ENCODE measurements at regions not wholly inside any gene's neighbourhood (a gene's known extent, or its start where the extent isn't known, plus 50 kb on each side); places are given as distances from the start of the nearest gene placed in this dataset.

DNA sequence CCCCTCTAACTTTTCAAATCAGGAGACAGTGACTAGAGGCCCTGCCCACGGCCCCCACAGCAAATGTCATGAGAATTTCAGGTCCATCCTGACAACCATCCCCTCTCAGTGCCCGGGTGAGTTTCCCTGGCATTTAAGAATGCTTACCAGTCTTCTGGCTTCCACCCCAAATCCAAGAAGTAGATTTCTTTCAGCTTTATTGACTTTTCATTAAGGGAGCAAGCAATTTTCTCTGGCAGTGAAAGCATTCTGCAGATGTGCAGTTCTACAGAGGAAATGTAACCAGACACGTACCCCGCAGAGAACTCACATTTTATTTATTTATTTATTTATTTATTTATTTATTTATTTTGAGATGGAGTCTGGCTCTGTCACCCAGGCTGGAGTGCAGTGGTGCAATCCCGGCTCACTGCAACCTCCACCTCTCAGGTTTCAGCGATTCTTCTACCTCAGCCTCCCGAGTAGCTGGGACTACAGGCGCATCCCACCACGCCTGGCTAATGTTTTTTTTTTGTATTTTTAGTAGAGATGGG, 120.9 kb upstream of the KCTD7 start:
- H3K4me2 ChIP-seq (ENCODE audit: control insufficient read depth, insufficient read depth): no peak overlapping the region
- FAIRE-seq: no peak
- BruUV-seq (replicated peaks): no TSS peak
- H3K9ac ChIP-seq (ENCODE audit: control insufficient read depth, insufficient read depth, low read length): no peak overlapping the region
- no peak for DNase-seq (ENCODE audit: low read depth, low spot score)
- CTCF ChIA-PET: no interaction called here
- in situ Hi-C loops (cut with MboI) (no loop called here), intact Hi-C loops (cut with micrococcal nuclease; ENCODE audit: unreplicated experiment) (no loop called here)
- 68% methylated on average over 9 of the region's 9 CpGs for WGBS (ENCODE audit: insufficient coverage, insufficient replicate concordance, low lambda C conversion rate, missing lambda C conversion rate)
- no peaks in the 10 kb centered on the region; the same call in 2 of the 3 replicates for H3K9me3 ChIP-seq (replicated peaks; ENCODE audit: control insufficient read depth, insufficient read depth, low read length)
- ATAC-seq: no peak
- no peaks in the 10 kb centered on the region; a peak in 2 of 4 replicates for H3K27me3 ChIP-seq (replicated peaks in 1 of 2; ENCODE audit: control insufficient read depth in 2 of 2, insufficient read depth in 2 of 2, low read length in 1 of 2)
- H3K27ac ChIP-seq (ENCODE audit: control insufficient read depth, insufficient read depth): no peak overlapping the region
- no peaks in the 10 kb centered on the region for H4K20me1 ChIP-seq (ENCODE audit: control insufficient read depth, insufficient read depth)
- H2AFZ ChIP-seq (ENCODE audit: control insufficient read depth, low read depth, low read length): no peak overlapping the region
- POLR2A ChIA-PET: no interaction called here
- no peaks in the 10 kb centered on the region for H3K4me1 ChIP-seq (ENCODE audit: control insufficient read depth, insufficient read depth, low read length)
- SMC1A ChIA-PET (ENCODE audit: uncharacterized antibody, unreplicated experiment): no interaction called here
- no peaks in the 10 kb centered on the region for H3K36me3 ChIP-seq (ENCODE audit: control insufficient read depth in 2 of 2, insufficient read depth in 2 of 2, low read length in 1 of 2)
- no peak overlapping the region for H3K4me3 ChIP-seq
- RAD21 ChIA-PET (ENCODE audit: unreplicated experiment): no interaction called here
- no peaks in the 10 kb centered on the region for H3K79me2 ChIP-seq (ENCODE audit: control insufficient read depth, insufficient read depth, low read length)
- TF ChIP-seq RAD51 (IDR thresholded peaks at IDR 0.05) (no peak), MXI1 (IDR thresholded peaks at IDR 0.05; ENCODE audit: low read depth, low read length) (no peak), NFXL1 (IDR thresholded peaks at IDR 0.05; ENCODE audit: borderline replicate concordance) (no peak), LARP7 (IDR thresholded peaks at IDR 0.05) (no peak), NFIC (IDR thresholded peaks at IDR 0.05; ENCODE audit: low read depth, low read length) (no peak), BRCA1 (IDR thresholded peaks at IDR 0.05; ENCODE audit: low read depth, low read length) (no peak), SIX5 (IDR thresholded peaks at IDR 0.05; ENCODE audit: low read depth, low read length, severe bottlenecking) (no peak), RBBP5 (conservative IDR thresholded peaks at IDR 0.05) (no peak), RFX5 (IDR thresholded peaks at IDR 0.05; ENCODE audit: low read depth, low read length) (no peak), YY1 (IDR thresholded peaks at IDR 0.05; ENCODE audit: low read depth, low read length) (no peak), POLR2AphosphoS5 (IDR thresholded peaks at IDR 0.05; ENCODE audit: low read length) (no peak), NFYB (IDR thresholded peaks at IDR 0.05; ENCODE audit: insufficient read depth, low read depth, low read length) (no peak), PML (IDR thresholded peaks at IDR 0.05; ENCODE audit: low read length) (no peak)
- TF ChIP-seq, protein P1, sequence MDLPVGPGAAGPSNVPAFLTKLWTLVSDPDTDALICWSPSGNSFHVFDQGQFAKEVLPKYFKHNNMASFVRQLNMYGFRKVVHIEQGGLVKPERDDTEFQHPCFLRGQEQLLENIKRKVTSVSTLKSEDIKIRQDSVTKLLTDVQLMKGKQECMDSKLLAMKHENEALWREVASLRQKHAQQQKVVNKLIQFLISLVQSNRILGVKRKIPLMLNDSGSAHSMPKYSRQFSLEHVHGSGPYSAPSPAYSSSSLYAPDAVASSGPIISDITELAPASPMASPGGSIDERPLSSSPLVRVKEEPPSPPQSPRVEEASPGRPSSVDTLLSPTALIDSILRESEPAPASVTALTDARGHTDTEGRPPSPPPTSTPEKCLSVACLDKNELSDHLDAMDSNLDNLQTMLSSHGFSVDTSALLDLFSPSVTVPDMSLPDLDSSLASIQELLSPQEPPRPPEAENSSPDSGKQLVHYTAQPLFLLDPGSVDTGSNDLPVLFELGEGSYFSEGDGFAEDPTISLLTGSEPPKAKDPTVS (IDR thresholded peaks at IDR 0.05; ENCODE audit: low read depth, low read length): no peak
- TF ChIP-seq, protein P2, sequence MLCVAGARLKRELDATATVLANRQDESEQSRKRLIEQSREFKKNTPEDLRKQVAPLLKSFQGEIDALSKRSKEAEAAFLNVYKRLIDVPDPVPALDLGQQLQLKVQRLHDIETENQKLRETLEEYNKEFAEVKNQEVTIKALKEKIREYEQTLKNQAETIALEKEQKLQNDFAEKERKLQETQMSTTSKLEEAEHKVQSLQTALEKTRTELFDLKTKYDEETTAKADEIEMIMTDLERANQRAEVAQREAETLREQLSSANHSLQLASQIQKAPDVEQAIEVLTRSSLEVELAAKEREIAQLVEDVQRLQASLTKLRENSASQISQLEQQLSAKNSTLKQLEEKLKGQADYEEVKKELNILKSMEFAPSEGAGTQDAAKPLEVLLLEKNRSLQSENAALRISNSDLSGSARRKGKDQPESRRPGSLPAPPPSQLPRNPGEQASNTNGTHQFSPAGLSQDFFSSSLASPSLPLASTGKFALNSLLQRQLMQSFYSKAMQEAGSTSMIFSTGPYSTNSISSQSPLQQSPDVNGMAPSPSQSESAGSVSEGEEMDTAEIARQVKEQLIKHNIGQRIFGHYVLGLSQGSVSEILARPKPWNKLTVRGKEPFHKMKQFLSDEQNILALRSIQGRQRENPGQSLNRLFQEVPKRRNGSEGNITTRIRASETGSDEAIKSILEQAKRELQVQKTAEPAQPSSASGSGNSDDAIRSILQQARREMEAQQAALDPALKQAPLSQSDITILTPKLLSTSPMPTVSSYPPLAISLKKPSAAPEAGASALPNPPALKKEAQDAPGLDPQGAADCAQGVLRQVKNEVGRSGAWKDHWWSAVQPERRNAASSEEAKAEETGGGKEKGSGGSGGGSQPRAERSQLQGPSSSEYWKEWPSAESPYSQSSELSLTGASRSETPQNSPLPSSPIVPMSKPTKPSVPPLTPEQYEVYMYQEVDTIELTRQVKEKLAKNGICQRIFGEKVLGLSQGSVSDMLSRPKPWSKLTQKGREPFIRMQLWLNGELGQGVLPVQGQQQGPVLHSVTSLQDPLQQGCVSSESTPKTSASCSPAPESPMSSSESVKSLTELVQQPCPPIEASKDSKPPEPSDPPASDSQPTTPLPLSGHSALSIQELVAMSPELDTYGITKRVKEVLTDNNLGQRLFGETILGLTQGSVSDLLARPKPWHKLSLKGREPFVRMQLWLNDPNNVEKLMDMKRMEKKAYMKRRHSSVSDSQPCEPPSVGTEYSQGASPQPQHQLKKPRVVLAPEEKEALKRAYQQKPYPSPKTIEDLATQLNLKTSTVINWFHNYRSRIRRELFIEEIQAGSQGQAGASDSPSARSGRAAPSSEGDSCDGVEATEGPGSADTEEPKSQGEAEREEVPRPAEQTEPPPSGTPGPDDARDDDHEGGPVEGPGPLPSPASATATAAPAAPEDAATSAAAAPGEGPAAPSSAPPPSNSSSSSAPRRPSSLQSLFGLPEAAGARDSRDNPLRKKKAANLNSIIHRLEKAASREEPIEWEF (IDR thresholded peaks at IDR 0.05; ENCODE audit: insufficient replicate concordance, low read depth, low read length): no peak
- TF ChIP-seq, protein P3, sequence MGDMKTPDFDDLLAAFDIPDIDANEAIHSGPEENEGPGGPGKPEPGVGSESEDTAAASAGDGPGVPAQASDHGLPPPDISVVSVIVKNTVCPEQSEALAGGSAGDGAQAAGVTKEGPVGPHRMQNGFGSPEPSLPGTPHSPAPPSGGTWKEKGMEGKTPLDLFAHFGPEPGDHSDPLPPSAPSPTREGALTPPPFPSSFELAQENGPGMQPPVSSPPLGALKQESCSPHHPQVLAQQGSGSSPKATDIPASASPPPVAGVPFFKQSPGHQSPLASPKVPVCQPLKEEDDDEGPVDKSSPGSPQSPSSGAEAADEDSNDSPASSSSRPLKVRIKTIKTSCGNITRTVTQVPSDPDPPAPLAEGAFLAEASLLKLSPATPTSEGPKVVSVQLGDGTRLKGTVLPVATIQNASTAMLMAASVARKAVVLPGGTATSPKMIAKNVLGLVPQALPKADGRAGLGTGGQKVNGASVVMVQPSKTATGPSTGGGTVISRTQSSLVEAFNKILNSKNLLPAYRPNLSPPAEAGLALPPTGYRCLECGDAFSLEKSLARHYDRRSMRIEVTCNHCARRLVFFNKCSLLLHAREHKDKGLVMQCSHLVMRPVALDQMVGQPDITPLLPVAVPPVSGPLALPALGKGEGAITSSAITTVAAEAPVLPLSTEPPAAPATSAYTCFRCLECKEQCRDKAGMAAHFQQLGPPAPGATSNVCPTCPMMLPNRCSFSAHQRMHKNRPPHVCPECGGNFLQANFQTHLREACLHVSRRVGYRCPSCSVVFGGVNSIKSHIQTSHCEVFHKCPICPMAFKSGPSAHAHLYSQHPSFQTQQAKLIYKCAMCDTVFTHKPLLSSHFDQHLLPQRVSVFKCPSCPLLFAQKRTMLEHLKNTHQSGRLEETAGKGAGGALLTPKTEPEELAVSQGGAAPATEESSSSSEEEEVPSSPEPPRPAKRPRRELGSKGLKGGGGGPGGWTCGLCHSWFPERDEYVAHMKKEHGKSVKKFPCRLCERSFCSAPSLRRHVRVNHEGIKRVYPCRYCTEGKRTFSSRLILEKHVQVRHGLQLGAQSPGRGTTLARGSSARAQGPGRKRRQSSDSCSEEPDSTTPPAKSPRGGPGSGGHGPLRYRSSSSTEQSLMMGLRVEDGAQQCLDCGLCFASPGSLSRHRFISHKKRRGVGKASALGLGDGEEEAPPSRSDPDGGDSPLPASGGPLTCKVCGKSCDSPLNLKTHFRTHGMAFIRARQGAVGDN (IDR thresholded peaks at IDR 0.05): no peak

All from GM12878 (cell line).